ENCODE measurements at regions not wholly inside any gene's neighbourhood (a gene's known extent, or its start where the extent isn't known, plus 50 kb on each side); places are given as distances from the start of the nearest gene placed in this dataset.

- no peaks in the 10 kb centered on the region for H3K27me3 ChIP-seq (ENCODE audit: control insufficient read depth in 3 of 3, insufficient read depth in 3 of 3, low read length in 3 of 3)
- H3K27ac ChIP-seq (ENCODE audit: low read depth, low read length), result no peak overlapping the region
- H3K4me3 ChIP-seq (ENCODE audit: low read length in 3 of 3), result no peak overlapping the region
- no peaks in the 10 kb centered on the region for H3K9me3 ChIP-seq (ENCODE audit: control insufficient read depth in 3 of 3, low read length in 3 of 3)
- H3K9ac ChIP-seq (ENCODE audit: low read depth in 1 of 3, low read length in 3 of 3), result no peak overlapping the region
- H3K36me3 ChIP-seq (ENCODE audit: control insufficient read depth in 3 of 3, insufficient read depth in 3 of 3, low read length in 3 of 3), result no peaks in the 10 kb centered on the region
- no peaks in the 10 kb centered on the region for H3K4me1 ChIP-seq (ENCODE audit: control insufficient read depth in 3 of 3, insufficient read depth in 3 of 3, low read length in 3 of 3)
Measured at GRCh38 chr7:10568891-10569290, 404.8 kb upstream of the PHF14 start.

- Histone ChIP-seq H3K9ac (ENCODE audit: low read depth in 1 of 3, low read length in 3 of 3) (no peak overlapping the region), H3K4me1 (ENCODE audit: control insufficient read depth in 3 of 3, insufficient read depth in 3 of 3, low read length in 3 of 3) (no peaks in the 10 kb centered on the region), H3K4me3 (ENCODE audit: low read length in 3 of 3) (no peak overlapping the region), H3K9me3 (ENCODE audit: control insufficient read depth in 3 of 3, low read length in 3 of 3) (no peaks in the 10 kb centered on the region), H3K27ac (ENCODE audit: low read depth, low read length) (no peak overlapping the region), H3K36me3 (ENCODE audit: control insufficient read depth in 3 of 3, insufficient read depth in 3 of 3, low read length in 3 of 3) (no peaks in the 10 kb centered on the region), H3K27me3 (ENCODE audit: control insufficient read depth in 3 of 3, insufficient read depth in 3 of 3, low read length in 3 of 3) (no peaks in the 10 kb centered on the region)
Measured at GRCh38 chr7:10571759-10572158, 401.9 kb upstream of the PHF14 start.

- no peaks in the 10 kb centered on the region for H3K4me1 ChIP-seq (ENCODE audit: control insufficient read depth in 3 of 3, insufficient read depth in 3 of 3, low read length in 3 of 3)
- no peaks in the 10 kb centered on the region for H3K27me3 ChIP-seq (ENCODE audit: control insufficient read depth in 3 of 3, insufficient read depth in 3 of 3, low read length in 3 of 3)
- H3K36me3 ChIP-seq (ENCODE audit: control insufficient read depth in 3 of 3, insufficient read depth in 3 of 3, low read length in 3 of 3), result no peaks in the 10 kb centered on the region
- no peaks in the 10 kb centered on the region for H3K9me3 ChIP-seq (ENCODE audit: control insufficient read depth in 3 of 3, low read length in 3 of 3)
- H3K4me3 ChIP-seq (ENCODE audit: low read length in 3 of 3), result no peak overlapping the region
- no peak overlapping the region for H3K27ac ChIP-seq (ENCODE audit: low read depth, low read length)
- no peak overlapping the region for H3K9ac ChIP-seq (ENCODE audit: low read depth in 1 of 3, low read length in 3 of 3)
Measured at GRCh38 chr7:10577866-10578374, 395.8 kb upstream of the PHF14 start.

DNA sequence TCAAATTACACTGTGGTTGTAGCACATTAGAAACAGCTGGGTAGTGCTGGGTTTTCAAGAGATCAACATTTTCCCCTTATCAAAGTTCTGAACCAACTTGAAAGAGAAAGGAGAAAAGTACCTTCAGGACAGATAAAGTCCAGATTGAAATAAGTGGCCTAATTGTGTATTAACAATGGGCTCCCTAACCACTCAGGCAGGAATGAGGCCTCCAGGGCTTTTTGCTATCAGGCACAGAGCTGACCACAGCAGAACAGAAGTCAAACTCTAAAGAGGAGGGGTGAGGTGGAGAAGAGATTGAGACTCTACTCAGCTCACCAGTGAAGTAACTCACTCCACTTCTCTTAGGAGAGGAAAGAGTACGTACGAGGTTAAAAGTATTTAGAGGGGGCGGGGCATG lies 394.1 kb upstream of the PHF14 start:
- no peaks in the 10 kb centered on the region for H3K27me3 ChIP-seq (ENCODE audit: control insufficient read depth in 3 of 3, insufficient read depth in 3 of 3, low read length in 3 of 3)
- H3K4me1 ChIP-seq (ENCODE audit: control insufficient read depth in 3 of 3, insufficient read depth in 3 of 3, low read length in 3 of 3), result no peaks in the 10 kb centered on the region
- H3K36me3 ChIP-seq (ENCODE audit: control insufficient read depth in 3 of 3, insufficient read depth in 3 of 3, low read length in 3 of 3), result no peaks in the 10 kb centered on the region
- H3K4me3 ChIP-seq (ENCODE audit: low read length in 3 of 3), result no peak overlapping the region
- no peak overlapping the region for H3K9ac ChIP-seq (ENCODE audit: low read depth in 1 of 3, low read length in 3 of 3)
- H3K9me3 ChIP-seq (ENCODE audit: control insufficient read depth in 3 of 3, low read length in 3 of 3), result no peaks in the 10 kb centered on the region
- no peak overlapping the region for H3K27ac ChIP-seq (ENCODE audit: low read depth, low read length)

DNA sequence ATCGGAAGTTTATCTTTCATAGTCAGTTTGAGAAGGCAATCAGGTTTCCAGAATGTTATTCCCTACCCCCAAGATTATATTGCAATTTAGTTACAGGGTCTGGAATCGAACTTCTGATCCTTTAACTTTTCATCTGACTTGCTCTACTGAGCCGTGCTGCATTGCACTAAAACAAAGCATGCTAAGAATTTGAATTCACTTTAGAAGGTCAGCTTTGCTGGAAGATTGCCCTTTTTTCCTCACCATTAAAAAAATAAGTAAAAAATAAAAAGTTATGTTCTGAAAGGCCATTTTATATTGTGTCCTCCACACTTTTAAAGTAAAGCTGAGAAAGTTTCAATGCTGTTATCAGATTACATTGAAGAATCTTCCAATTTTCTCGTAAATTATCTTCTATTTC lies 388.8 kb upstream of the PHF14 start:
- Histone ChIP-seq H3K9me3 (ENCODE audit: control insufficient read depth in 3 of 3, low read length in 3 of 3) (no peaks in the 10 kb centered on the region), H3K27ac (ENCODE audit: low read depth, low read length) (no peak overlapping the region), H3K4me1 (ENCODE audit: control insufficient read depth in 3 of 3, insufficient read depth in 3 of 3, low read length in 3 of 3) (no peaks in the 10 kb centered on the region), H3K4me3 (ENCODE audit: low read length in 3 of 3) (no peak overlapping the region), H3K9ac (ENCODE audit: low read depth in 1 of 3, low read length in 3 of 3) (no peak overlapping the region), H3K36me3 (ENCODE audit: control insufficient read depth in 3 of 3, insufficient read depth in 3 of 3, low read length in 3 of 3) (no peaks in the 10 kb centered on the region), H3K27me3 (ENCODE audit: control insufficient read depth in 3 of 3, insufficient read depth in 3 of 3, low read length in 3 of 3) (no peaks in the 10 kb centered on the region)

DNA sequence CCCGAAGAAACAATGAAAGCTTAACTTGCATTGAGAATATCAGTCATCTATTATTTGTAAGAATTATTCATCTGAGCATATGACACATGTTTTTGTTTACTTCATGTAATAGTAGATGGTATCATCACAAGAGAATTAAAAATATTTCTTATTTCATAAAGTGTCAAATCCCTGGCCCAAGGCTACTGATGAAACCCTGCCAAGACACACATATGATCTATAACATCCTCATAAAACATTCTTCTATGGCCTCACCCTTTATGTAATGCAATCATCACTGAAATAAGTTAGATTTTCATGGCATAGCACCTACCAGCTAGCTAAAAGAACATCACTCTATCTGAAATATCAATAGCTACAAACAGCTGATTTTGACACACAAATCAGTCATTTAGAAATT lies 385.6 kb upstream of the PHF14 start:
- Histone ChIP-seq H3K9ac (ENCODE audit: low read depth in 1 of 3, low read length in 3 of 3) (no peak overlapping the region), H3K27ac (ENCODE audit: low read depth, low read length) (no peak overlapping the region), H3K4me1 (ENCODE audit: control insufficient read depth in 3 of 3, insufficient read depth in 3 of 3, low read length in 3 of 3) (no peaks in the 10 kb centered on the region), H3K9me3 (ENCODE audit: control insufficient read depth in 3 of 3, low read length in 3 of 3) (no peaks in the 10 kb centered on the region), H3K36me3 (ENCODE audit: control insufficient read depth in 3 of 3, insufficient read depth in 3 of 3, low read length in 3 of 3) (no peaks in the 10 kb centered on the region), H3K4me3 (ENCODE audit: low read length in 3 of 3) (no peak overlapping the region), H3K27me3 (ENCODE audit: control insufficient read depth in 3 of 3, insufficient read depth in 3 of 3, low read length in 3 of 3) (no peaks in the 10 kb centered on the region)

DNA sequence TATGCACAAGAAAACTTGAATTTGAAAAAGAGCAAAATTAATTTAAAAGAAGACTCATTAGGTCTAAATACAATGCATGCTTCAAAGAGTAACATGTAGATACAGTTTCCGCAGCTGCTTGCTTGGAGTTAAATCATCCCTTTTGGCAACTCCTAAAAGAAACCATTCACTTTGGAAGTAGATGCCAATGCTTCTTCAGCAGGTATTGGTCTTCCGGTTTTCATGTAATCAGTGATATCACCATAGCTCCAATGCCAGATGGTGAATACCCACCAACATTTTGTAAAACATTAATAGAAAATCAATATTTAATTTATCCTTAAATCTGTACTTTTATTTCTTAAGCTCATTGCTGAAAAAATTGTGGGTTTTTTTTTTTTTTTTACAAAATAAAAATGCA lies 381.1 kb upstream of the PHF14 start:
- Histone ChIP-seq H3K4me3 (ENCODE audit: low read length in 3 of 3) (no peak overlapping the region), H3K9ac (ENCODE audit: low read depth in 1 of 3, low read length in 3 of 3) (no peak overlapping the region), H3K36me3 (ENCODE audit: control insufficient read depth in 3 of 3, insufficient read depth in 3 of 3, low read length in 3 of 3) (no peaks in the 10 kb centered on the region), H3K27ac (ENCODE audit: low read depth, low read length) (no peak overlapping the region), H3K9me3 (ENCODE audit: control insufficient read depth in 3 of 3, low read length in 3 of 3) (no peaks in the 10 kb centered on the region), H3K4me1 (ENCODE audit: control insufficient read depth in 3 of 3, insufficient read depth in 3 of 3, low read length in 3 of 3) (no peaks in the 10 kb centered on the region), H3K27me3 (ENCODE audit: control insufficient read depth in 3 of 3, insufficient read depth in 3 of 3, low read length in 3 of 3) (no peaks in the 10 kb centered on the region)

DNA sequence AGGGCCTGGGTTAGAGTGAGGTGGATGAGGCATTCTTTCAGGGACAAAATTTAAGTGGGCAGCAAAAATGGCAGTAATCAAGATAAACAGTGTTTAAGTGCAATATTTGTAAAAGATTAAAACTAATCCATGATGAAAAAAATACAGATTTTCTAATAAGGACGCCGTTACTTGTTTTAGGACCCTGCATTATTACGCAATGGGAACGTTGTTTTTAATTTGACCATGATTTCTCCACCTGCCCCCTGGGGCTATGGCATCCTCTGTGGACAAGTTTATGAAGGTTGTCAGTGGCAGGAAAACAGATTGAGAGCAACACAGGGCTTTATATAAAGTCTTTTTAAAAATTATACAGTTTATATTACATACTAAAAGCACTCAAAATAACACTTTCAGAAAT lies 380.6 kb upstream of the PHF14 start:
- Histone ChIP-seq H3K36me3 (ENCODE audit: control insufficient read depth in 3 of 3, insufficient read depth in 3 of 3, low read length in 3 of 3) (no peaks in the 10 kb centered on the region), H3K4me3 (ENCODE audit: low read length in 3 of 3) (no peak overlapping the region), H3K9me3 (ENCODE audit: control insufficient read depth in 3 of 3, low read length in 3 of 3) (no peaks in the 10 kb centered on the region), H3K4me1 (ENCODE audit: control insufficient read depth in 3 of 3, insufficient read depth in 3 of 3, low read length in 3 of 3) (no peaks in the 10 kb centered on the region), H3K9ac (ENCODE audit: low read depth in 1 of 3, low read length in 3 of 3) (no peak overlapping the region), H3K27me3 (ENCODE audit: control insufficient read depth in 3 of 3, insufficient read depth in 3 of 3, low read length in 3 of 3) (no peaks in the 10 kb centered on the region), H3K27ac (ENCODE audit: low read depth, low read length) (no peak overlapping the region)

GRCh38 chr7:10596827-10597226 lies 376.8 kb upstream of the PHF14 start:
- Histone ChIP-seq H3K9ac (ENCODE audit: low read depth in 1 of 3, low read length in 3 of 3) (no peak overlapping the region), H3K4me3 (ENCODE audit: low read length in 3 of 3) (no peak overlapping the region), H3K9me3 (ENCODE audit: control insufficient read depth in 3 of 3, low read length in 3 of 3) (no peaks in the 10 kb centered on the region)

DNA sequence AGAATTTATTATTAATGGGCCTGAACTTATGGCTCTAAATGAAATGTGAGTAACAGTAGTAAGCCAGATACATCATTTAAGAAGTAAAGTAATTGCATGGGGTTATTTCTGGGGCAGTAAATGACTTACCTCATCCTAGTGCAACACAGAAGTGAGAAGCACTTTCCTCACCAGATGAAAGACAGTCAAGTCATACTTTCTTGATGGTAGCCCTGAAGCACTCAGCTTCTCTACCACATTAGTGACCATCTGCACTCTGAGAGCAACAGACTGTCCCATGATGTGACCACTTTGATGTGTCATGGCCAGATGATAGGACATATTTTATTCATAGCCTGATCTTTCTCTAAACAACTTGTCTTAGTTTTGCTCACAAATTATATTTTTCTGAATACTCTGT lies 369.5 kb upstream of the PHF14 start:
- Histone ChIP-seq H3K27ac (ENCODE audit: low read depth, low read length) (no peak overlapping the region), H3K27me3 (ENCODE audit: control insufficient read depth in 3 of 3, insufficient read depth in 3 of 3, low read length in 3 of 3) (no peaks in the 10 kb centered on the region), H3K9ac (ENCODE audit: low read depth in 1 of 3, low read length in 3 of 3) (no peak overlapping the region), H3K36me3 (ENCODE audit: control insufficient read depth in 3 of 3, insufficient read depth in 3 of 3, low read length in 3 of 3) (no peaks in the 10 kb centered on the region), H3K4me3 (ENCODE audit: low read length in 3 of 3) (no peak overlapping the region), H3K4me1 (ENCODE audit: control insufficient read depth in 3 of 3, insufficient read depth in 3 of 3, low read length in 3 of 3) (no peaks in the 10 kb centered on the region), H3K9me3 (ENCODE audit: control insufficient read depth in 3 of 3, low read length in 3 of 3) (no peaks in the 10 kb centered on the region)

More at GRCh38 chr7:10596827-10597226, 376.8 kb upstream of the PHF14 start:
- Histone ChIP-seq H3K36me3 (ENCODE audit: control insufficient read depth in 3 of 3, insufficient read depth in 3 of 3, low read length in 3 of 3) (no peaks in the 10 kb centered on the region), H3K27ac (ENCODE audit: low read depth, low read length) (no peak overlapping the region), H3K27me3 (ENCODE audit: control insufficient read depth in 3 of 3, insufficient read depth in 3 of 3, low read length in 3 of 3) (no peaks in the 10 kb centered on the region), H3K4me1 (ENCODE audit: control insufficient read depth in 3 of 3, insufficient read depth in 3 of 3, low read length in 3 of 3) (no peaks in the 10 kb centered on the region)

DNA sequence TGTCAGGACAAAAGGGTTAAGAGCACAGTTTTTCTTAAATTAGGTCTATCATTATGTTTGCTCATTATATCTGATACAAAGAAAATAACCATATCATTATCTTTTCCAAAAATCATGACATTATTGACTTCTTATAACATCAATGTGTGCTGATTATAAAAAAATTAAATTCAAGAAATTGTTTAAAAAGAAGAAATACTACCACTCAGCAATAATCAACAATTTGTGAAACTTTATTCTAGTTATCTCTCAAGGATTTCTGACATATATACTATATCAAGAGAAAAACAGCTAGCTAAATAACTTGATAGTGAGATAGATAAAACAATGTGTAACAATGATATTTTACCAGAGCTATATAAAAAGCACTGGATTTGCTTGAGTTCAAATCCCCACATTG lies 360.7 kb upstream of the PHF14 start:
- Histone ChIP-seq H3K4me3 (ENCODE audit: low read length in 3 of 3) (no peak overlapping the region), H3K27ac (ENCODE audit: low read depth, low read length) (no peak overlapping the region), H3K9ac (ENCODE audit: low read depth in 1 of 3, low read length in 3 of 3) (no peak overlapping the region), H3K9me3 (ENCODE audit: control insufficient read depth in 3 of 3, low read length in 3 of 3) (peaks cover 0 to 2% (median 0%) of the 10 kb centered on the region in 3 donors), H3K27me3 (ENCODE audit: control insufficient read depth in 3 of 3, insufficient read depth in 3 of 3, low read length in 3 of 3) (no peaks in the 10 kb centered on the region), H3K4me1 (ENCODE audit: control insufficient read depth in 3 of 3, insufficient read depth in 3 of 3, low read length in 3 of 3) (no peaks in the 10 kb centered on the region), H3K36me3 (ENCODE audit: control insufficient read depth in 3 of 3, insufficient read depth in 3 of 3, low read length in 3 of 3) (no peaks in the 10 kb centered on the region)

Measured in skeletal muscle tissue (tissue), 3 donors.